Upper lobe of left lung (tissue), 6 donors: ENCODE measurements at regions not wholly inside any gene's neighbourhood (a gene's known extent, or its start where the extent isn't known, plus 50 kb on each side); places are given as distances from the start of the nearest gene placed in this dataset.

Experiments
- ATAC-seq, 2 donors: fragments of 200-7000 bp; cut with Tn5 transposase; one replicate each; pipeline ENCODE4 v1.9.1; 2022; ENCODE audit warnings: mild to moderate bottlenecking in 2 of 2, moderate library complexity in 2 of 2; ENCODE audit not compliant: low FRiP score in 2 of 2
- DNase-seq, 2 donors: peaks; one replicate each; pipeline ENCODE4 v3.0.0-alpha.2; 2019 to 2020
- H3K27ac ChIP-seq, 4 donors: fragments of 200-600 bp; sonication (generic); one replicate each; pipeline ENCODE4 v1.5.1; 2016 to 2019
- H3K27me3 ChIP-seq, 4 donors: fragments of 200-600 bp; sonication (generic); one replicate each; pipeline ENCODE4 v1.5.1; 2017 to 2019
- H3K36me3 ChIP-seq, 4 donors: fragments of 200-600 bp; sonication (generic); one replicate each; pipeline ENCODE4 v1.5.1; 2016 to 2019
- H3K4me1 ChIP-seq, 4 donors: fragments of 200-600 bp; sonication (generic); one replicate each; pipeline ENCODE4 v1.5.1; 2018 to 2019
- H3K4me3 ChIP-seq, 4 donors: fragments of 200-600 bp; sonication (generic); one replicate each; pipeline ENCODE4 v1.5.1; 2017 to 2019; ENCODE audit warnings: mild to moderate bottlenecking in 2 of 4, moderate library complexity in 1 of 4
- H3K9me3 ChIP-seq, 4 donors: fragments of 200-600 bp; sonication (generic); one replicate each; pipeline ENCODE4 v1.5.1; 2018 to 2019
- CTCF ChIP-seq, 6 experiments: fragments of 450-650 bp in 4 of 6; fragments of 200-600 bp in 2 of 6; sonication (generic) in 2 of 6; IDR thresholded peaks; one replicate each; pipeline ENCODE4 v1.5.1; 2016 to 2019; ENCODE audit warnings: antibody characterized with exemption in 6 of 6
- EP300 ChIP-seq, 4 donors: sonication (generic); formaldehyde crosslinking; IDR thresholded peaks; one replicate each; pipeline ENCODE4 v1.5.1; 2017; ENCODE audit warnings: antibody characterized with exemption in 4 of 4, control low read depth in 2 of 4
- POLR2A ChIP-seq, 4 donors: fragments of 450-650 bp; IDR thresholded peaks; one replicate each; pipeline ENCODE4 v1.5.1; 2016 to 2017; ENCODE audit warnings: antibody characterized with exemption in 4 of 4, mild to moderate bottlenecking in 2 of 4
- POLR2AphosphoS5 ChIP-seq, 2 donors: sonication (generic); formaldehyde crosslinking; IDR thresholded peaks; one replicate each; pipeline ENCODE4 v1.5.1; 2017; ENCODE audit warnings: antibody characterized with exemption in 2 of 2
- WGBS, 2 donors: methylation state at CpG; one replicate each; pipeline ENCODE4 v1.1.5; 2017 to 2018; 5-methylcytosine and 5-hydroxymethylcytosine counted together
- donor health status: DM: no; HTN: no; CAD: no; lungs with moderate emphysema.
- donor health status: DM: no; HTN: yes; CAD: no; lungs with severe emphysema.

GRCh38 chr15:37701230-37701629 lies 233.2 kb upstream of the TMCO5A start:
- Histone ChIP-seq H3K27me3 (no peaks in the 10 kb centered on the region), H3K36me3 (no peaks in the 10 kb centered on the region), H3K4me1 (no peaks in the 10 kb centered on the region), H3K9me3 (no peaks in the 10 kb centered on the region), H3K4me3 (no peak overlapping the region), H3K27ac (no peak overlapping the region)
- TF ChIP-seq POLR2A (IDR thresholded peaks at IDR 0.05) (no peak), CTCF (IDR thresholded peaks at IDR 0.05) (no peak), EP300 (IDR thresholded peaks at IDR 0.05) (no peak), POLR2AphosphoS5 (IDR thresholded peaks at IDR 0.05) (no peak)
- 82 to 94% methylated on average over 1 of the region's 1 CpG for WGBS, 2 donors
- no peak for ATAC-seq
- no peak for DNase-seq

GRCh38 chr15:37709669-37710068 lies 224.8 kb upstream of the TMCO5A start:
- TF ChIP-seq CTCF (IDR thresholded peaks at IDR 0.05) (no peak), EP300 (IDR thresholded peaks at IDR 0.05) (no peak), POLR2A (IDR thresholded peaks at IDR 0.05) (no peak)
- DNase-seq: no peak

DNA sequence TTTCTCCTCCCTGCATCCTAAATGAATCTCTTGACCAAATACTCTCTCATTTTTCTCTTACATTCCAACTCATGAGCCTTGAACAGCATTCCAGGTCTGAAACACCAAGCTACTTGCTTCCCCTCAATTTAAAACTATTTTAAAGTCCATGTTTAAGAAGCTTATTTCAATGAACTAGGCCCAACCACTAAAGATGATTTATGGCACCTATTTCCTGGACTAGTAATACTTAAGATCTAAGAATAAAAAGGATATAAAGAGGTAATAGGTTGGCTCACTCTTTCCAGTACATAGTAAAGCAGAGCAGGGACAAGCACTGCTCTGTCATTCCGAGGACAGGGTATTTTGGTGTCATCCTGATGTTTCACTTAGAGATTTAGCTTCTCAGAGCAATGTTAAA lies 219.3 kb upstream of the TMCO5A start:
- ATAC-seq (no peak), DNase-seq (no peak)
- Histone ChIP-seq H3K27me3 (no peaks in the 10 kb centered on the region), H3K4me3 (no peak overlapping the region), H3K9me3 (peaks cover 0 to 7% (median 0%) of the 10 kb centered on the region in 4 donors), H3K4me1 (no peaks in the 10 kb centered on the region), H3K36me3 (no peaks in the 10 kb centered on the region), H3K27ac (no peak overlapping the region)
- no peak for TF ChIP-seq POLR2A (IDR thresholded peaks at IDR 0.05)
- TF ChIP-seq EP300 (IDR thresholded peaks at IDR 0.05): no peak
- no peak for TF ChIP-seq CTCF (IDR thresholded peaks at IDR 0.05)
- no peak for TF ChIP-seq POLR2AphosphoS5 (IDR thresholded peaks at IDR 0.05)
- 71 to 82% methylated on average over 1 of the region's 1 CpG for WGBS, 2 donors

More at GRCh38 chr15:37709669-37710068, 224.8 kb upstream of the TMCO5A start:
- WGBS, 2 donors: 38 to 64% methylated on average over 1 of the region's 1 CpG
- no peak for ATAC-seq
- H3K36me3 ChIP-seq: no peaks in the 10 kb centered on the region
- peaks cover 0 to 7% (median 0%) of the 10 kb centered on the region in 4 donors for H3K9me3 ChIP-seq
- no peak overlapping the region for H3K27ac ChIP-seq
- no peak overlapping the region for H3K4me3 ChIP-seq
- H3K27me3 ChIP-seq: no peaks in the 10 kb centered on the region
- H3K4me1 ChIP-seq: no peaks in the 10 kb centered on the region

DNA sequence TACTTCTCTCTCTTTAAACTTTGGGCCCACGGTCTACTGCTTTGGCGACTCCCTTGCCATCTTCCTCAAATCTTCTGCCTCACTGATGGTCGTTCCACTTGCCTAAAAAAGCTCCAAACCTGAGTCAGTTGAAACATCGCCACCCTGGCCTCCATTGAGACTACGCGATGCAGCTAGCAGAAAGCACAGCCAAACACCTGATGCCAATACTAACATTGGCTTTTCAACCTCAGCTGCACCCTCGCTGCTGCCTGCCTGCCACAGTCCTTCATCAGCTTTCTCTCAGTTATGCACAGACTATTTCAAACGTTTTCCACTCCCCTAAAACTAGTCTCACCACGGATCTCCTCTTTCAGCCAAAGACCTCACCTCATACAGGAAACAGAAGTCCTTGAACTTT lies 214.2 kb upstream of the TMCO5A start:
- 71 to 83% methylated on average over 9 of the region's 9 CpGs for WGBS, 2 donors
- H3K36me3 ChIP-seq: no peaks in the 10 kb centered on the region

More for the DNA sequence above, 214.2 kb upstream of the TMCO5A start:
- ATAC-seq (no peak), DNase-seq (no peak)
- Histone ChIP-seq H3K4me1 (no peaks in the 10 kb centered on the region), H3K9me3 (no peaks in the 10 kb centered on the region), H3K4me3 (no peak overlapping the region), H3K27ac (no peak overlapping the region), H3K27me3 (no peaks in the 10 kb centered on the region)
- TF ChIP-seq EP300 (IDR thresholded peaks at IDR 0.05) (no peak), CTCF (IDR thresholded peaks at IDR 0.05) (no peak), POLR2A (IDR thresholded peaks at IDR 0.05) (no peak)
